ENCODE measurements at regions not wholly inside any gene's neighbourhood (a gene's known extent, or its start where the extent isn't known, plus 50 kb on each side); places are given as distances from the start of the nearest gene placed in this dataset.

- DNase-seq = no peak
- H3K27ac ChIP-seq = no peak overlapping the region
- no peaks in the 10 kb centered on the region for H3K36me3 ChIP-seq
- intact Hi-C loops (cut with DNase I) = no loop called here
- H3K4me1 ChIP-seq = peaks cover 6 to 9% of the 10 kb centered on the region in 2 donors
- TF ChIP-seq CTCF (IDR thresholded peaks at IDR 0.05) = no peak
- no peak for ATAC-seq
- H3K27me3 ChIP-seq = no peaks in the 10 kb centered on the region
- peaks cover 0 to under 1% of the 10 kb centered on the region in 2 donors for H3K9me3 ChIP-seq
- H3K4me3 ChIP-seq = no peak overlapping the region
These were observed 381.7 kb downstream of the ZFHX3 start for GRCh38 chr16:72666267-72666666.

GRCh38 chr16:72665701-72666100, 382.2 kb downstream of the ZFHX3 start:
- H3K27me3 ChIP-seq = no peaks in the 10 kb centered on the region
- no peaks in the 10 kb centered on the region for H3K9me3 ChIP-seq
- no peak for TF ChIP-seq CTCF (IDR thresholded peaks at IDR 0.05)
- H3K27ac ChIP-seq = no peak overlapping the region
- H3K36me3 ChIP-seq = no peaks in the 10 kb centered on the region
- no peak for ATAC-seq
- intact Hi-C loops (cut with DNase I) = no loop called here
- peak overlapping the region; percentile 73 to 80 for H3K4me3 ChIP-seq
- no peak for DNase-seq
- H3K4me1 ChIP-seq = peaks cover 6 to 9% of the 10 kb centered on the region in 2 donors

- intact Hi-C loops (cut with DNase I) = no loop called here
- ATAC-seq = peak; percentile 100
- Histone ChIP-seq H3K9me3 (no peaks in the 10 kb centered on the region), H3K27me3 (no peaks in the 10 kb centered on the region), H3K4me3 (peak overlapping the region; percentile 73 to 80), H3K27ac (peak overlapping the region in 1 of 2 donors; percentile 30), H3K36me3 (no peaks in the 10 kb centered on the region), H3K4me1 (peaks cover 6 to 9% of the 10 kb centered on the region in 2 donors)
- TF ChIP-seq CTCF (IDR thresholded peaks at IDR 0.05) = peak in 1 of 2 donors; percentile 23
- DNase-seq = peak; percentile 91 to 99 (median 98)
These were observed 383.2 kb downstream of the ZFHX3 start for GRCh38 chr16:72664509-72665408.

GRCh38 chr16:72664056-72664508, 383.8 kb downstream of the ZFHX3 start:
- H3K36me3 ChIP-seq = no peaks in the 10 kb centered on the region
- peaks cover 6 to 9% of the 10 kb centered on the region in 2 donors for H3K4me1 ChIP-seq
- H3K27me3 ChIP-seq = no peaks in the 10 kb centered on the region
- TF ChIP-seq CTCF (IDR thresholded peaks at IDR 0.05) = no peak
- no peaks in the 10 kb centered on the region for H3K9me3 ChIP-seq
- intact Hi-C loops (cut with DNase I) = no loop called here
- DNase-seq = peak in 1 of 4 donors; percentile 9
- peak overlapping the region; percentile 73 to 80 for H3K4me3 ChIP-seq
- no peak overlapping the region for H3K27ac ChIP-seq
- no peak for ATAC-seq

- Histone ChIP-seq H3K4me1 (peaks cover 4 to 5% of the 10 kb centered on the region in 2 donors), H3K4me3 (no peak overlapping the region), H3K27me3 (no peaks in the 10 kb centered on the region), H3K9me3 (no peaks in the 10 kb centered on the region), H3K27ac (no peak overlapping the region), H3K36me3 (no peaks in the 10 kb centered on the region)
- TF ChIP-seq CTCF (IDR thresholded peaks at IDR 0.05) = no peak
- ATAC-seq (no peak), DNase-seq (no peak)
- intact Hi-C loops (cut with DNase I) = no loop called here
These were observed 388.8 kb downstream of the ZFHX3 start for GRCh38 chr16:72658888-72659717.
